Osteocyte (in vitro differentiated cells): ENCODE measurements at regions not wholly inside any gene's neighbourhood (a gene's known extent, or its start where the extent isn't known, plus 50 kb on each side); places are given as distances from the start of the nearest gene placed in this dataset.
"Not testable (repeated sequence)": the region's sequence is repeated elsewhere in the genome, so short reads cannot be mapped to it uniquely, and the experiment has no call there.

Experiments
- DNase-seq: peaks from one replicate; pipeline ENCODE4 v3.0.0; 2021; ENCODE audit warnings: mixed read lengths; ENCODE audit not compliant: unreplicated experiment; ENCODE audit errors: extremely low spot score
- H3K27ac Mint-ChIP-seq: one replicate; pipeline ENCODE4 v1.8.0; 2021; ENCODE audit warnings: mild to moderate bottlenecking, mixed read lengths; ENCODE audit not compliant: unreplicated experiment
- H3K27me3 Mint-ChIP-seq: one replicate; pipeline ENCODE4 v1.8.0; 2021; ENCODE audit warnings: mixed read lengths; ENCODE audit not compliant: unreplicated experiment
- H3K36me3 Mint-ChIP-seq: one replicate; pipeline ENCODE4 v1.8.0; 2021; ENCODE audit warnings: mixed read lengths; ENCODE audit not compliant: unreplicated experiment
- H3K4me1 Mint-ChIP-seq: one replicate; pipeline ENCODE4 v1.8.0; 2021; ENCODE audit warnings: mixed read lengths; ENCODE audit not compliant: unreplicated experiment
- H3K4me3 Mint-ChIP-seq: one replicate; pipeline ENCODE4 v1.8.0; 2021; ENCODE audit warnings: mild to moderate bottlenecking, moderate library complexity, mixed read lengths; ENCODE audit not compliant: unreplicated experiment
- H3K9me3 Mint-ChIP-seq: one replicate; pipeline ENCODE4 v1.8.0; 2021; ENCODE audit warnings: mixed read lengths; ENCODE audit not compliant: unreplicated experiment
- CTCF ChIP-seq: fragments of 200-600 bp; sonication (generic); IDR thresholded peaks from 2 replicates; pipeline ENCODE4 v1.5.0; 2021; ENCODE audit warnings: antibody characterized with exemption, mild to moderate bottlenecking, moderate library complexity

GRCh38 chr4:134935320-134935719 lies 733.7 kb upstream of the PABPC4L start:
- no peak for DNase-seq
- H3K4me1 Mint-ChIP-seq = no peaks in the 10 kb centered on the region
- no peaks in the 10 kb centered on the region for H3K36me3 Mint-ChIP-seq
- TF ChIP-seq CTCF = peak; percentile 33
- H3K27me3 Mint-ChIP-seq = no peaks in the 10 kb centered on the region
- H3K27ac Mint-ChIP-seq = no peak overlapping the region
- H3K4me3 Mint-ChIP-seq = no peak overlapping the region
- H3K9me3 Mint-ChIP-seq = no peaks in the 10 kb centered on the region

- no peak for DNase-seq
- Mint-ChIP-seq H3K36me3 (no peaks in the 10 kb centered on the region), H3K27me3 (no peaks in the 10 kb centered on the region), H3K27ac (no peak overlapping the region), H3K9me3 (no peaks in the 10 kb centered on the region), H3K4me1 (no peaks in the 10 kb centered on the region), H3K4me3 (no peak overlapping the region)
- TF ChIP-seq CTCF = no peak
Measured at GRCh38 chr4:134934036-134934808, 732.6 kb upstream of the PABPC4L start.

GRCh38 chr4:134915355-134915754 lies 713.8 kb upstream of the PABPC4L start:
- Mint-ChIP-seq H3K27ac (no peak overlapping the region), H3K9me3 (peaks cover 9% of the 10 kb centered on the region), H3K36me3 (no peaks in the 10 kb centered on the region), H3K4me3 (no peak overlapping the region), H3K27me3 (no peaks in the 10 kb centered on the region), H3K4me1 (no peaks in the 10 kb centered on the region)
- TF ChIP-seq CTCF = no peak
- DNase-seq = no peak

- H3K4me3 Mint-ChIP-seq, DNase-seq, H3K36me3 Mint-ChIP-seq, H3K27ac Mint-ChIP-seq, H3K27me3 Mint-ChIP-seq, H3K4me1 Mint-ChIP-seq, H3K9me3 Mint-ChIP-seq: not testable (repeated sequence)
Measured at GRCh38 chr4:134914250-134914649, 712.7 kb upstream of the PABPC4L start.

- no peak for TF ChIP-seq CTCF
- H3K4me1 Mint-ChIP-seq = no peaks in the 10 kb centered on the region
- no peaks in the 10 kb centered on the region for H3K27me3 Mint-ChIP-seq
- peaks cover 5% of the 10 kb centered on the region for H3K9me3 Mint-ChIP-seq
- no peaks in the 10 kb centered on the region for H3K36me3 Mint-ChIP-seq
- DNase-seq = no peak
- no peak overlapping the region for H3K4me3 Mint-ChIP-seq
- no peak overlapping the region for H3K27ac Mint-ChIP-seq
Measured at GRCh38 chr4:134911941-134912340, 710.4 kb upstream of the PABPC4L start.
